AG09309 (cell line): ENCODE measurements at regions not wholly inside any gene's neighbourhood (a gene's known extent, or its start where the extent isn't known, plus 50 kb on each side); places are given as distances from the start of the nearest gene placed in this dataset.

ENCODE experiments used
- DNase-seq: peaks from one replicate; pipeline ENCODE4 v3.0.0-alpha.2; 2010; ENCODE audit warnings: low read depth
- H3K4me3 ChIP-seq: 2 replicates; pipeline ENCODE4 v1.5.1; 2011; ENCODE audit warnings: mild to moderate bottlenecking, low read depth, low read length, moderate library complexity; ENCODE audit not compliant: control insufficient read depth
- CTCF ChIP-seq: IDR thresholded peaks from 2 replicates; pipeline ENCODE4 v1.5.1; 2011; ENCODE audit warnings: mild to moderate bottlenecking, low read depth, low read length, inconsistent platforms; ENCODE audit not compliant: insufficient read depth, control insufficient read depth; ENCODE audit errors: missing control alignments

GRCh38 chr10:107440741-107441140 is 276.2 kb upstream of the SORCS1 start:
- TF ChIP-seq CTCF: no peak
- no peak for DNase-seq
- no peak overlapping the region for H3K4me3 ChIP-seq

- no peak for DNase-seq
These were observed 273.4 kb upstream of the SORCS1 start for GRCh38 chr10:107437921-107438320.

GRCh38 chr10:107436568-107436967 is 272.1 kb upstream of the SORCS1 start:
- no peak for TF ChIP-seq CTCF

More at GRCh38 chr10:107437921-107438320, 273.4 kb upstream of the SORCS1 start:
- no peak overlapping the region for H3K4me3 ChIP-seq
- TF ChIP-seq CTCF: no peak

GRCh38 chr10:107434854-107435253 is 270.3 kb upstream of the SORCS1 start:
- no peak for TF ChIP-seq CTCF

More at GRCh38 chr10:107436568-107436967, 272.1 kb upstream of the SORCS1 start:
- no peak overlapping the region for H3K4me3 ChIP-seq
- no peak for DNase-seq

GRCh38 chr10:107434201-107434600 is 269.7 kb upstream of the SORCS1 start:
- no peak for DNase-seq
- TF ChIP-seq CTCF: no peak
- no peak overlapping the region for H3K4me3 ChIP-seq

More at GRCh38 chr10:107434854-107435253, 270.3 kb upstream of the SORCS1 start:
- H3K4me3 ChIP-seq: no peak overlapping the region
- DNase-seq: no peak

- no peak overlapping the region for H3K4me3 ChIP-seq
- TF ChIP-seq CTCF: no peak
- DNase-seq: no peak
These were observed 269.1 kb upstream of the SORCS1 start for GRCh38 chr10:107433605-107434004.

GRCh38 chr10:107430446-107430845 is 265.9 kb upstream of the SORCS1 start:
- H3K4me3 ChIP-seq: no peak overlapping the region
- TF ChIP-seq CTCF: no peak
- no peak for DNase-seq
